HEK293T (cell line): ENCODE measurements at regions not wholly inside any gene's neighbourhood (a gene's known extent, or its start where the extent isn't known, plus 50 kb on each side); places are given as distances from the start of the nearest gene placed in this dataset.

ENCODE experiments used
- FOXM1 ChIP-seq: fragments of 450-650 bp; IDR thresholded peaks from 2 replicates; pipeline ENCODE4 v1.6.1; 2017; ENCODE audit warnings: mild to moderate bottlenecking, borderline replicate concordance
- SP1 ChIP-seq: fragments of 450-650 bp; IDR thresholded peaks from 2 replicates; pipeline ENCODE4 v1.6.1; 2017
- TARDBP ChIP-seq: fragments of 450-650 bp; IDR thresholded peaks from 2 replicates; pipeline ENCODE4 v1.6.1; 2016

DNA sequence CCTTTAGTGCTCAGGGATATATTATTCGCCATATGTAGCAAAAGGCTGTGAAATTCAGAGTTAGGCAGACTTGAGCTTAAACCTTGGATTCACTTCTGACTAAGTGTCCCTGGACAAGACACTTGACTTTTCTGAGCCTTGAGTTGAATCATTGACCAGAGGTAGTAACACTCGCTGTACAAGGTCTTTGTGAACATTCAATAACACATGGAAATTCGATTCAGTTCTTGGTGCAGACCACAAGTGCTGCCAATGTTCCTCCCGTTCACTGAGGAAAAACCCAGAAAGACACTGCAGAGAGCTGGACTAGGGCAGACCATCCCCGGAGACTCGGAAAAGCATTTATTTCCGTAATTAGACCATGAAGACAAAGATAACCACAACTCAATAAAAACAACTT is 901.4 kb downstream of the AACS start:
- TF ChIP-seq TARDBP (no peak), FOXM1 (no peak), SP1 (no peak)
